NCI-H526 (cell line): ENCODE measurements at regions not wholly inside any gene's neighbourhood (a gene's known extent, or its start where the extent isn't known, plus 50 kb on each side); places are given as distances from the start of the nearest gene placed in this dataset.

Source experiments
- DNase-seq, 2 experiments: peaks; one replicate each; lab custom pipeline; 2025; lab: John Stamatoyannopoulos, UW

DNA sequence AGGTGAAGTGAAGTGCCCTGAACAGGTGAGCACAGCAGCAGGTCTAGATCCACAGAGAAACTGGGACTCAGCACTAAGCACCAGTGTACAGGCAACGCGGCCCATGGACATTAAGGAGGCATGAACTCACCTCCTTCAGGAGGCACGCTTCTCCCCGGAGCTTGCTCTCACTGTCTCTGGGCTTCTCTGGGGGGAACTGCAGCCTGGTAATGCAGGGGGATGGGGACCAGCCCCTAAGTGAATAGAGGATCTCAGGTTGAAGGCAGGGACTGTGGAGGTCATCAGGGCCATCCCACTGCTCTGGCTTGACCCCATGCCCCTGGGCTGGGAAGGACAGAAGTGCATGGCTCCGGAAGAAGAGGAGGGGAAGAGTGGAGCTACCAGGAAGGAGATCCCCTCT is 495.6 kb upstream of the B3GAT1 start:
- DNase-seq = no peak

DNA sequence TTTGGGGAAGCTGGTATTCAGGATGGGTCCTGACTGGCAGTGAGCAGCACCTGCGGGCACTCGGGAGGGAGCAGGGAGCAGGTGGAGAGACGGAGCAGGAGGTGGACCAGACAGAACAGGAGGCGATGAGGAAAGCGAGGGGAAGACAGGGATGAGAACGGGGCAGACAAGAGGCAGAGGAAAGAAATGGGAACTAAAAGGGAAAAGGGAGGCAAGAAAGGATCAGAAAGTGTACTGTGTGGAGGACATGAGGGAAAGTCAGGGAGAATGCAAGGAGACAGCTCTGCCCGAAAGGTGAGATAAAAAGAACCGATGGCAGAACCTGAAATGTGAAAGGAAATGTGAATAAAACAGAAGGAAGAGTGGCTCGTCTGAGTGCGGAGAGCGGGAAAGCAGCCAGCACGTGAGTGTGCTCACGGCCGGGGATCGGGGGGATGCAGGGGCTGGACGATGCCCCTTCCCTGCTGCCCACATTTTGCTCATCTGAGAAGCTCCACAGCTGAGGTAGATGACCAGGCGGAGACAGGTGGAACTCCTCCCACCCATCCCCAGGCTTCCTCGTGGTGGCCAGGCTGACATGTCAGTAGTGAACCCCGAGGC is 494.4 kb upstream of the B3GAT1 start:
- no peak for DNase-seq

DNA sequence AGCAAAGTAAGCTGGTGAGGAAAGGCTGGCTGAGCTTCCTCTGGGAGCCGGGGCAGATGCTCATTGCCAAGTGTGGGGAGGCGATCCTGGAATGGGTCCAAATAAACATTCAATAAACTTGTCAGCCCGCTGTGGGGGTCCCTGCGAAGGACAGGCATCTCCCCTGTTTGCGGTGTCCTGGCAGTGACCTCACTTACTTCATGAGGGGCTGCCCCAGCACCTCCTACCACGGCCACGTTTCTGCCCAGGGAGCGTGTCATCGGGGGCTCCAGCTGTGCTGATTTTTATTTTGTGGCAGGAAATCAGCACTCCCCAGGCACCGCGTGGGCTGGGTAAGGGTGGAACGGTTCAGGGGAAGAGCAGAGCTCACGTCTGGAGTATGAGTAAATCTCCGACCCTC is 493.9 kb upstream of the B3GAT1 start:
- no peak for DNase-seq

DNA sequence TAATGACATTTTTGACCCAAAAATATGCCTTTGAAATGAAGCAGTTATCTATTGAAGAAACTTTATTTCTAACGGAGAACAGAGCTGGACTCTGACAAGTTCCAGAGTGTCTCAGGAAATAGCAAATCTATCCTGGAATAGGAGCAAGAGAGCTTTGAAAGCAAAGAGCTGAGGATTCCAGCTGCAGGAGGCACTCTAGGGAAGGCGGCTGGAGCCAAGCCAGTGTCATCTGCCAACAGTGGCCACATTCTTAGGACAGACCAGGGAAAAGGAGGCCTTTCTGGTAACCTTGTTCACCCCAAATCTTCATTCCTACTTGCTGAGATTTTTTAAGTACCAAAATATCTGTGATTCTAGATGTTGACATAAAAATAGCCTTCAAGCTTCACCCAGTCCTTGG is 493.5 kb upstream of the B3GAT1 start:
- DNase-seq = no peak

DNA sequence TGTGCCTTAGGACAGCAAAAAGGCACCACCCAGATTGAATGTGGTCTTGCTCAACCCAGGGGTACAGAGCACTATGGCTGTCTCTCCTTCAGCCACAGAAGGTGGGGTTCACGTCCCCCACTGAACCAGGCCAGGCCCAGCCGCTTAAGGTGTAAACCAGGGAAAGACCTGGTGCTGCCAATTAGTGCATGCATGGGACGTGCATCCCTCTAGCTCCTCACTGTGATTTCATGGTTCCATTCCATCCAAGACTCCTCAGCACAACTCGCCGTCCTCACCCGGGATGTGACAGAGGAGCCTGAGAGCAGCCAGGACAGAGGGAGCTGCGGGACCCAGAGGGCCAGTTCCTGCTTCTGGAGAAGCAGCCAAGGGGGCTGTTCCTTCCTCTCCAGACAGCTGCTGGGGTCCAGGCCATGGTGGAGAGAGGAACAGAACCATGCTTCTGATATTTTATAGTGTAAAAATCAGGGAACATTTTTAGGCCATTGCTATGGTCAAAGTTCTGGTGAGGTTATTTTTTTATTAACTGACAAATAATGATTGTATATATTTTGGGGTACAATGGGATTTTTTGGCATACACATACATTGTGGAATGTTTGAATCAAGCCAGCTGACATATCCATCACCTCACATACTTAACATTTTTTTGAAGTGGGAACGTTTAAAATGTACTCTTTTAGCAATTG is 492.2 kb upstream of the B3GAT1 start:
- no peak for DNase-seq

DNA sequence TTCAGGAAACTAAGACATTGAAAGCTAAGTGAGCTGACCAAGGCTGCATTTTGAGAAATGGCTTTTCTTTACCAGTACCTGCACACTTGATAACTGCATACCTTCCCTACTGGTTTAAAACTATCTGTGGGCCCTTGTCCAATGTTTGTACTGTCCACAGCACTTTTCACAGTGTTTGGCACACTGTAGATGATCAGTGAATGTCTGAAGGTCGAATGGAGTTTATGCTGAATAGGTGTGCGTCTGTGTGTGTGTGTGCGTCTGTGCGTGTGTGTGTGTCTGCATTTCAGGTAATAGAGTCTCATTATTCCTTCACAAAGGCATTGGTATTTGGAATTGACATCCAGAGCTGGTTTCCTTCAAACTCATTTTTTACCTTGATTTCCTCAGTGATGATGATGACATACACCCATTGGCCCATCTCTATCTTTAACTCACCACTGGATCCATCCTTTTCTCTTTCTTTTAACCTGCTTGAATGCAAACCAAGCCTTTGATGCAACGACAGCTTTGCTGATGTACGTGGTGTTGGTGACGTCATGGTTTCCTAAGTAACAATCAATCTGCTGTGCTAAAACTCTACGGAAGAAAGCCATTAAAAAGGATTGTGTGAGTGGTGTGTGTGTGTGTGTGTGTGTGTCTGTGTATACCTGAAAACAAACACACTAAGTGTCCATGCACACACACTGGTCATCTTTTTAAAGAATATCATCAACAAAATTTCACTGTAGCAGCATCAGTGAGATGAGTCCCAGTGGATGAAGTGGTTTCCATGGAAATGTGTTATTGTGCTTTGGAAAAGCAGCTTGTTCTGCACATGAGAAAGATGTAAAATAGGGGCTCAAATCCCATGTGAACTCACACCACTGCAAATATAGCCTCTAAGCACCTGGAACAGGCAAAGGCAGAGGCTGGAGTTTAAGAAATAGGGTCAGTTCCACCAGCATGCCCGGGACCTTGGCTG is 490.2 kb upstream of the B3GAT1 start:
- DNase-seq = no peak

DNA sequence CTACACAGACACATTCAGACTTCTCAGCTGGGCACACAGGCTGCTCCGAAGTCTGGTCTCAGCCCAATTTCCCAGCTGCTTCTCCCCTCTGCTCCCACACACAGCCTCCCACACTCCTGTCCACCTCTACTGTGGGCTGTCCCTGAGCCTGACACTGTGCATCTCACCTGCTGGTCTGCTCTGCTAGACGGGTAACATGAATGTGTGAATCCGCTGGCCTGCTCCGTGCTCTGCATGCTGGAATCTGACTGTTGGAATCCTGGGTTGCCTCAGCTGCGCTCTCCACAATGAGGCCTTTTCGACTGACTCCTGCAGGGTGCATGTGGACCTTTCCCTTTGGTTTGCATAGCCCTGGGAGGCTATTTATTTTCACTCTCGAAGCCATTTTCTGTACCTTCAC is 489.5 kb upstream of the B3GAT1 start:
- DNase-seq = peak in 1 of 2 experiments; percentile 30

DNA sequence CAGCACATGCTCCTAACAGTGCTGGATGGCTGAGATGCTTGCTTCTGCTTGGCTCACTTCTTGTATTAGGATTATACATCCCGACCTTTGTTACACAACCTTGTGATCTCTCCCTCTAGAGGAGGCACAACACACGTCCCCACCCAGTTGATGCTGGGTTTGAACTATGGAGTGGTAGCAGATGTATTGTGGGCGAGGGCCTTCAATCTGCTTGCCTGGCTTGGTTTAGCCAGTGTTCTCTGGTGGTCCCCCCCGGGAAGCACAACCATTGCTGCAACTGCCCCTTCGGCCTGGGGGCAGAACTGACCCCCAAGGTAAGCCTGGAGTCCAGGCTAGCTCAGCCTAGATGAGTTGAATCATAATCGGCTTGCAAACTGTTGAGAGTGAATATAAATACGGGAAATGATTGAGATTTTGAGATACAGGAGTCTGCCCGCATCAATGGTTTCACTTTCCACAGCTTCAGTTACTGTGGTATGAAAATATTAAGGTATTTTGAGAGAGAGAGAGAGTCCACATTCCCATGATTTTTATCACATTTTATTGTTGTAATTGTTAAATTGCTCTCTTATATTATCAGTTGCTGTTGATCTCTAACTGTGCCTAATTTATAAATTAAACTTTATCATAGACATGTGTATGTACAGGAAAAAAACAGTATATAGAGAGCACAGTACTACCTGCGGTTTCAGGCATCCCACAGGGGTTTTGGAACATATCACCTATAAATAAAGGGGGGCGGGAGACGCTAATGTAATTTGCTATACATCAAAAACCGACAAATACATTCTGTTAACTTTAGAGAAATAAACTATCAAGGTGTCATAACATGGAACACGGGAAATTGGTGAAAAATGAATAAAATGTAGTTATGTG is 482.0 kb upstream of the B3GAT1 start:
- DNase-seq = no peak

DNA sequence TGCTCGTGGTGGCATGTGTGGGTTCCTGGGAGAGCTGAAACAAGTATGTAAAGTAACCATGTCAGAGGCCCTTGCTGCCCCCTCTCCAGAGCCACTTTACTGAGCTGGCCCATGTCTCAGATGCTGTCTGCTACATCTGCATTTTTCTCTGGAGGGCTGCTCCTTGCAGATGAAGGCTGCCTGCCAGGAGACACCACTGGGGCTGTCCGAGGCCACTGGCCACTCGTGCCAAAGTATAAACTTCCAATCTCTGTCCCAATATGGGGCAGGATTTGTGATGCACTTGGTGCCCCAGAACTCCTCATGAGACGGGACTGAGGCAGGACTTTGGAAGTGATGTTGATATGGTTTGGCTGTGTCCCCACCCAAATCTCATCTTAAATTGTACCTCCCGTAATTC is 478.4 kb upstream of the B3GAT1 start:
- DNase-seq = no peak

DNA sequence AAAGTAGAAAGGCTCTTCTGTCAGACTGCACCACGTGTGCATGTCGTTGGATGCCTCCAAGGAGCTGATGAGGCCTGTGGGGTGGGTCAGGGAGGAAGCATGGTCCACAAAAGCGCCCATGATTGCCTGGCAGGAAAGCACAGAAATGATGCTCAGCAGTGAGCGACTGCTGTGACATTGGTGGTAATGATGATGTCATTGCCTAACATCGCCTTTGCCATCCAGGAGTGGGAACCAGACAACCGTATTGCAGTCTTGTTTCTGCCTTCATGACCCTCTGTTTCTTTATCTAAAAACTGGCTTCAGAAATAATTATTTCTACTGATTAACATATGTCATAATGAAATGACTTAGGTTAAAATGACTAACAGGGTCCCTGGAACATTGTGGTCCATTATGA is 477.8 kb upstream of the B3GAT1 start:
- no peak for DNase-seq

DNA sequence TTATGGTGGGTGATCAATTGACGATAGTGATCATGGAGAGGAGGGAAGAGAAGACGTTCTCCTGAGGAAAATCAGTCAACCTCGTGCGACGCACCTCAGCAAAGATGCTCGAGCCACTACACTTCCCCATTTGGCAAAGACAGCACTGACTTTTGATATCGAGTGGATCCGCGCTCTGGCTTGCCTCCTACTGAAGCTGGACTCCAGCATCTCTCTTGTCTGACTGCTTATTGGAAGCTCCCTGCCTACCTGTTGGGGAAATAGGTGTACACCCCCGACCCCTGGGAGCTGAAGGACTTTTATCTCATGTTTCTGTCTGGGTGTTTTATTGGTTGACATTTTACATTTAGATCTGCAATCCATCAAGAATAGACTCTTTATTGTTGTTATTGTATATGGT is 476.8 kb upstream of the B3GAT1 start:
- no peak for DNase-seq

DNA sequence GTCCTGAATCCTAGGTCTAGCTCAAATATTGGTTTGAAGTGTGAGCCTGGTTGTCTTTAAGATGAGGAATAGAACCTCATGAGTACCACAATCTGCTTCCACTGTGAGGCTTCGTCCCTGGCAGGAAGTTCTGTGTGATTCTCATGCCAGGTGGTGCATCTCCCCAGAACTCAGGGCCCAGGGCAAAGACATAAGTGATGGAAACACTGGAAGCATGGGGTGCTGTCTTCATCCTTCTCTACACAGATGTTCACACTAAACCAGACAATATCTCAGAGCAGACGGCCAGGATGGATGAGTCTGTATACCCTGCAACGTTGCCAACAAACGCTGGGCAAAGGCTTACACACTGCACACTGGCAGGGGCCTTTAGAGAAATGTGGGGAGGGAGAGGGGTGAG is 475.9 kb upstream of the B3GAT1 start:
- no peak for DNase-seq

DNA sequence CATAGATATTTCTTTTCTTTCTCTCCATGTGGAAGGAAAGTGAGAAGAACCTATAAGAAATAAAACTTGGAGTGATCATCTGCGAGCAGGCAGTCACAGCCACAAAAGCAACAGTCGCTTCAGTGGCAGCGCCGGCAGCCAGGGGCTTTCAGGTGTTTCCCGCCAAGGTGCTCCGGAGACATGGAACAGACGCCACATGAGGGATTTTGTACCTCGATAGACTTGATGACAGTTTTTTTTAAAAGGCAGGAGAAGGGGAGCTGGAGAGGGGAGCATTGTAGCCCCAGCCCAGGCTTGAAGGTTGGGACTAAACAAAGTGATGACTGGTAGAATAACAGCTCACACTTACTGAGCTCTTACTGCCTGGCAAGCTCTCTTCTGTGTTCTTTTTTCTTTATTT is 471.4 kb upstream of the B3GAT1 start:
- DNase-seq = no peak

DNA sequence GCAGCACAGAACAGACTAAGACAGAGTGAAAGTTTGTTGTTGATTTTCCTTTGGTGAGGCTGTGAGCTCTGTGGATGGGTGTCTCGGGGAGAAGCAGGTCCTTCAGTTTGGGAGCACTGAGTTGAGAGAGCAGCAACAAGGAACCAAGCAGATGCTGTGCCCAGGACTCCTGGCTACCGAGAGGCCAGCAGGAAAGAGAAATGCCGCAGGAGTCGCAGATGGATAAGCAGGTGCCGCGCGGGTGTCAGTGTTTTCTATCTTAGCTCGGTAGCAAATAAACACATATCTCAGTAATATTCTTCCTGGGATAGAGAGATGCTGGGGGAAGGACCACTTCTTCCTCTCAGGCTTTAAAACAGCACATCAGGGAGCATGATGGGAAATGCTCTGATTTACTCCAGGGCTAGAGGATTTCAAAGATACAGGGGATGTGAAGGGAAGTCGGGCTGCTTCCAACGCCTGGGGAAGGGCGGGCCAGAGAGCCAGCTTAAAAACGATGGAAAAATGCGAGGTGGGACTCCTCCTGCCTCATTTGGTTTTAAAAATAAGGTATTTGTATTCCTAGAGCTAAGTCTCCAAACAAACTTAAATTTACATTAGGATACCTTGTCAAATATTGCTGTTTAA is 470.7 kb upstream of the B3GAT1 start:
- no peak for DNase-seq

DNA sequence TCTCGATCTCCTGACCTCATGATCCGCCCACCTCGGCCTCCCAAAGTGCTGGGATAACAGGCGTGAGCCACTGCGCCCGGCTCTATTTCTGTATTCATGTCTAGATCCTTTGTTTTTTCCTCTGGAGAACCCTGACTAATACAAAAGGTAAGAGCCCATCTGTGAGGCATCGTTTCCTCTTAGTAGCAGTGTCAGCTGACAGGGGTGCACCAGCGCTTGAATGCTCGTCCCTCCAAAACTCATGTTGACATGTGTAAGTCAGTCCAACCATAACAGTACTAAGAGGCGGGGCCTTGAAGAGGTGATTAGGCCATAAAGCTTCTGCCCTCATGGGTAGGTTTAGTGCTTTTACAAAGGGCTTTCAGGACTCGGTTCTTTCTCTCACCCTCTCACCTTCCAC is 470.1 kb upstream of the B3GAT1 start:
- DNase-seq = no peak

DNA sequence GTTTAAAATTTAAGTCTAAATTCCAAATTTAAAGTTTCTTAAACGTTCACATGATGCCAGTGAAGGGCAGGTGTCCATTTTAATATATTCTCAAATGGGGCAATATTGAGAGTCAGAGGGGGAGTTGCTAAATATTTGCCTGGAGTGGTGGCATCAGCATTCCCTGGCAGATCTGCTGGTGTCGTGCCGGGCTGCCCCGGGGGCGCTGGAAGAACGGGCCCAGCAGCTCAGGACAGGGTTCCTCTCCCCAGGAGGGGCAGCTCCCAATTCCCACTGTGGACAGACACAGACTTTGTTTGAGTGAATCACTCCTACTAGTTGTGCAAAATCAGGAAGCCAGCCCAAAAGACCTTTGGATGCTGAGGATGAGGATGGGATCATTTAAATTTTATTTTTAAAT is 468.7 kb upstream of the B3GAT1 start:
- DNase-seq = no peak

DNA sequence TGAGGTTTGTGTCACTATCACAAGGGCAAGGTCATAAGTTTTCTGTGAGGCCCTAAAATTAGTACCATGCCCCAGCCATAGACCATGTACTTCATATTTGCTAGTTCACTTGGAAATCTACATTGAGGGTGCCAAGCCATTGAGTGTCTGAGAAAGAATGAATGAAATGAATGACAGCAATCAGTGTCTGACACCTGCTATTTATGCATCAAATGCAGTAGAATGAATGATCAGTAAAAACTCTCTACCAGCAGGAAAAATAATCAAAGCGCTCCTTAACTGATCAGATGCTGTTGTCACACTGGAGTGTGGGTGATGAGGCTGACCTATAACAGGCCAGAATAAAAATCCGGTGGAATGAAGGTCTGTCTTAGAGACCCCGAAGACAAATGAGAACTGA is 467.9 kb upstream of the B3GAT1 start:
- no peak for DNase-seq

DNA sequence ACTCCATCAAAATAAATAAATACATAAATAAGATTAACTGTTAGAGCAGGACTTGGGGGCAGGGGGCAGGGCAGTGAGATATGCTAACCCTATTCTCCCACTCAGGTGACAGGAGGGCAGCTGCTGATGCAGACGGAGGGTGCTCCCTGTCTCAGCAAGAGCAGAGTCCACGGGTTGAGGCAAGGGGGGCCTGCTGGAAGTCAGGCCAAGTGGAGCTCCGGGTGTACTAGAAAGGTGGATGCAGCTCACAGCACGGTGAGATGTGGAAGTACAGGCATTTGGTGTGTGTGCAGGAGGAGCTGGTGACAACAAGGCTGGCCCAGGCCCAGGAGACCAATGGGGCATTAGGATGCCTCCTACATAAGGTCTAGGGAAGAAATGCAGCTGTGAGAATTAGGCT is 467.3 kb upstream of the B3GAT1 start:
- DNase-seq = no peak

DNA sequence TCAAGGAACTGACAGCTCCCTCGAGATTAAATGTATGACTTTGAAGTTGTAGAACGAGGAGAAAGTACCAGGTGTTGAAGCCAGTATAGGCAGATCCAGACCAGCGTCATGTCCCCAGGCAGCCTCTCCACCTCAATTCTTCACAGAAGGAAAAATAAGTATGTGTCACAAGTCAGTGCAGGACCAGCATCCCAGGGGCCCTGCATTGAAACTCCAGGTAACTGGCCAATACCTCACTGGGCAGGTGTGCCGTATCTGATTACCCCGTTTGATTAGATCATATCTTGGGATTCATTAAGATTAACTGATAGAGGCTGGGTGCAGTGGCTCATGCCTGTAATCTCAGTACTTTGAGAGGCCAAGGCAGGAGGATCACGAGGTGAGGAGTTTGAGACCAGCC is 466.7 kb upstream of the B3GAT1 start:
- no peak for DNase-seq

DNA sequence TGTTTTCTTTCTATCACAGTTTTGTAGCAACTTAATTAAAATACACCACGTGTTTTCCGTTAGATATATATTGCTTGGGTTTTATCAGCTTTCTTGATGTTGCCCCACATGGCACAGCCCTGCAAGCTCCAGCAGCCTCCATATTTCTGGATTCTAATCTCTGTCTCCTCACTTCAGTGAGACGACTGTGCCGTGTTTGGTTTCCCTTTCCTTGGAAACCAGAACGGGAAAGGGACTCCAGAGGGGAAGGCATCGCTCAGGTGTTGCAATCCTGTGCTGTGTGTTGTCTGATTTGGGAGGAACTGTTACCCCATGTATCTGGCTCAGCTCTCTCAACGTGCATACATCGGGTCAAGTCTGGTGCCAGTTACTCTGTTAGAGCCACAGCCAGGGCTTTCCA is 464.2 kb upstream of the B3GAT1 start:
- no peak for DNase-seq

DNA sequence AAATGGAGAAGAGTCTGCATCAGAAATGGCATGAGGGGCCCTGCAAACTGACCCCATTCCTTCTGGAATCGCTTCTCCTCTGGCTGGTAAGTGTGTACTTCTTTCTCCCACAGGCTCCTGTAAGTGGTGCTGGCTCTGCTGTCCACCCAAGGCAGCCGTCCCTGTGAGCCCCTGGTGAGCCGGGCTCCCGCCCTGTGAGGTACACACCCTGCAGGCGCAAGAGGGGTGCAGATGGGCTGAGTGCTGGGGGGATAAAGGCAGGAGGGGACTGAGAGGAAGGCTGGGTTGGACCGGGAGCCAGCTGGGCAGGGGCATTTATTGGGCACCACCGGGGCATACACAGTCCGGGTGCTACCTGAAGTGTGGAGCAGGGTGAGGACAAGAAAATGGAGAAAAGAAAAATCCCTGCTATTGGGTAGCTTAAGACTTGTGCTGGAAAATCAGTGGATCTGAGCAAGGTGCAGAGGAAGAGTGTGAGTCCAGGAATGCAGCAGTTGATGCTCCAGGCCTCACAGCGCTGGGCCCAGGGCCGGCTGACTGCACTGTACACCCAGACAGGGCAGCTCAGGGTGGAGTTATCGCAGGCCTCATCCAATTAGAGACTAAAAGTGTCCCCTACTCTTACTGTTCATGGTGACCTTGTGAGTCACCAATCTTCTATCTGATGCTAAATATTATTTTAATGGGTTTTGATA is 455.1 kb upstream of the B3GAT1 start:
- no peak for DNase-seq
